ENCODE measurements at regions not wholly inside any gene's neighbourhood (a gene's known extent, or its start where the extent isn't known, plus 50 kb on each side); places are given as distances from the start of the nearest gene placed in this dataset.

- TF ChIP-seq REST (IDR thresholded peaks at IDR 0.05; ENCODE audit: low read depth, low read length) (no peak), CTCF (IDR thresholded peaks at IDR 0.05) (no peak), NFIC (IDR thresholded peaks at IDR 0.05; ENCODE audit: borderline replicate concordance) (no peak), PBX3 (IDR thresholded peaks at IDR 0.05) (no peak), USF2 (IDR thresholded peaks at IDR 0.05; ENCODE audit: borderline replicate concordance, low read depth, low read length) (no peak), GABPA (IDR thresholded peaks at IDR 0.05; ENCODE audit: low read depth) (no peak), MXI1 (IDR thresholded peaks at IDR 0.05; ENCODE audit: low read depth, low read length) (no peak)
Observed at GRCh38 chr2:155696571-155696970, 636.0 kb downstream of the NR4A2 start (continued).

- TF ChIP-seq CTCF (IDR thresholded peaks at IDR 0.05): no peak
- no peak for TF ChIP-seq SIN3A (IDR thresholded peaks at IDR 0.05; ENCODE audit: borderline replicate concordance, low read depth, low read length)
- no peak for TF ChIP-seq NRF1 (IDR thresholded peaks at IDR 0.05; ENCODE audit: low read depth, low read length)
- no peak for TF ChIP-seq RXRA (IDR thresholded peaks at IDR 0.05; ENCODE audit: borderline replicate concordance, low read depth)
- no peak for TF ChIP-seq ELF1 (IDR thresholded peaks at IDR 0.05)
- TF ChIP-seq FOXJ3 (CRISPR knock-in tag; IDR thresholded peaks at IDR 0.05): no peak
- TF ChIP-seq MAX (IDR thresholded peaks at IDR 0.05; ENCODE audit: low read depth): no peak
- no peak for TF ChIP-seq TCF12 (IDR thresholded peaks at IDR 0.05)
- TF ChIP-seq RFX5 (IDR thresholded peaks at IDR 0.05; ENCODE audit: low read length): no peak
- TF ChIP-seq REST (IDR thresholded peaks at IDR 0.05; ENCODE audit: low read depth, low read length): no peak
- no peak for TF ChIP-seq MXI1 (IDR thresholded peaks at IDR 0.05; ENCODE audit: low read depth, low read length)
- no peak overlapping the region for H3K27ac ChIP-seq (ENCODE audit: low read depth in 2 of 2, low read length in 1 of 2)
- H3K27me3 ChIP-seq (ENCODE audit: insufficient read depth): no peaks in the 10 kb centered on the region
- no peak overlapping the region for H3K9ac ChIP-seq
- H3F3A ChIP-seq (replicated peaks; ENCODE audit: insufficient read depth): no peaks in the 10 kb centered on the region
- no peaks in the 10 kb centered on the region for H4K20me1 ChIP-seq (ENCODE audit: insufficient read depth)
- DNase-seq: no peak
- POLR2A ChIA-PET: no interaction called here
- H3K79me2 ChIP-seq (ENCODE audit: insufficient read depth): no peaks in the 10 kb centered on the region
- H2AFZ ChIP-seq (ENCODE audit: low read depth): no peak overlapping the region
- 9% methylated on average over 2 of the region's 2 CpGs for WGBS (ENCODE audit: low lambda C conversion rate)
- no peak overlapping the region for H3K4me3 ChIP-seq (ENCODE audit: low read depth in 2 of 2, low read length in 1 of 2)
- no peaks in the 10 kb centered on the region for H3K9me3 ChIP-seq
- H3K4me2 ChIP-seq: no peak overlapping the region
- CTCF ChIA-PET: no interaction called here
- H3K4me1 ChIP-seq (ENCODE audit: control insufficient read depth in 1 of 2, insufficient read depth in 2 of 2, low read depth in 1 of 2, low read length in 1 of 2): no peaks in the 10 kb centered on the region
- no peaks in the 10 kb centered on the region for H3K9me2 ChIP-seq
- H3K36me3 ChIP-seq (replicated peaks in 1 of 2; ENCODE audit: control insufficient read depth in 1 of 2, insufficient read depth in 2 of 2, low read length in 1 of 2): no peaks in the 10 kb centered on the region
Observed at GRCh38 chr2:155695505-155695904, 637.0 kb downstream of the NR4A2 start.
